Tibial nerve (tissue), 4 donors: ENCODE measurements at regions not wholly inside any gene's neighbourhood (a gene's known extent, or its start where the extent isn't known, plus 50 kb on each side); places are given as distances from the start of the nearest gene placed in this dataset.

Experiments used
- CTCF ChIP-seq, 5 experiments: fragments of 200-600 bp in 3 of 5; fragments of 450-650 bp in 2 of 5; sonication (generic) in 3 of 5; IDR thresholded peaks; one replicate each; pipeline ENCODE4 v1.5.1; 2016 to 2019; ENCODE audit warnings: antibody characterized with exemption in 5 of 5, mild to moderate bottlenecking in 3 of 5, moderate library complexity in 2 of 5
- EP300 ChIP-seq, 2 donors: sonication (generic); formaldehyde crosslinking; IDR thresholded peaks; one replicate each; pipeline ENCODE4 v1.6.1; 2017; ENCODE audit warnings: antibody characterized with exemption in 2 of 2, mild to moderate bottlenecking in 1 of 2
- POLR2A ChIP-seq, 2 donors: fragments of 450-650 bp; IDR thresholded peaks; one replicate each; pipeline ENCODE4 v1.6.1; 2017; ENCODE audit warnings: antibody characterized with exemption in 2 of 2, mild to moderate bottlenecking in 2 of 2, moderate library complexity in 2 of 2

- no peak for TF ChIP-seq POLR2A (IDR thresholded peaks at IDR 0.05)
- no peak for TF ChIP-seq CTCF (IDR thresholded peaks at IDR 0.05)
- TF ChIP-seq EP300 (IDR thresholded peaks at IDR 0.05), result no peak
Measured at GRCh38 chrX:150269605-150270254, 93.4 kb upstream of the MAMLD1 start.
